Right renal cortex interstitium (tissue), 3 donors: ENCODE measurements at regions not wholly inside any gene's neighbourhood (a gene's known extent, or its start where the extent isn't known, plus 50 kb on each side); places are given as distances from the start of the nearest gene placed in this dataset.
A peak's percentile ranks its signal among the peaks of the same experiment; 100 is the strongest.
"Not testable (repeated sequence)": the region's sequence is repeated elsewhere in the genome, so short reads cannot be mapped to it uniquely, and the experiment has no call there.

Experiments
- DNase-seq, 3 donors: peaks; one replicate each; pipeline ENCODE4 v3.0.0-alpha.2; 2013; ENCODE audit warnings: low read depth in 3 of 3, low spot score in 2 of 3

- DNase-seq, result no peak
Measured at GRCh38 chr11:39462506-39462905, 1996.9 kb downstream of the LRRC4C start.

GRCh38 chr11:39461066-39461465 lies 1998.4 kb downstream of the LRRC4C start:
- no peak for DNase-seq

GRCh38 chr11:39459606-39460005 lies 1999.8 kb downstream of the LRRC4C start:
- no peak for DNase-seq

- DNase-seq, result no peak
Measured at GRCh38 chr11:39458481-39458880, 2001.0 kb downstream of the LRRC4C start.

GRCh38 chr11:39443424-39444022 lies 2015.9 kb downstream of the LRRC4C start:
- DNase-seq, result no peak

- no peak for DNase-seq
Measured at GRCh38 chr11:39442177-39442576, 2017.3 kb downstream of the LRRC4C start.

GRCh38 chr11:39435641-39436040 lies 2023.8 kb downstream of the LRRC4C start:
- no peak for DNase-seq

- DNase-seq, result no peak
Measured at GRCh38 chr11:39434466-39434865, 2025.0 kb downstream of the LRRC4C start.

- DNase-seq, result no peak
Measured at GRCh38 chr11:39432929-39433328, 2026.5 kb downstream of the LRRC4C start.

GRCh38 chr11:39425226-39425625 lies 2034.2 kb downstream of the LRRC4C start:
- DNase-seq, result no peak

GRCh38 chr11:39412117-39412516 lies 2047.3 kb downstream of the LRRC4C start:
- no peak for DNase-seq

- no peak for DNase-seq
Measured at GRCh38 chr11:39385911-39386310, 2073.5 kb downstream of the LRRC4C start.

GRCh38 chr11:39374963-39375698 lies 2084.3 kb downstream of the LRRC4C start:
- peak in 1 of 3 donors; percentile 3 for DNase-seq

- DNase-seq, result no peak
Measured at GRCh38 chr11:39367534-39367933, 2091.9 kb downstream of the LRRC4C start.

- DNase-seq, result no peak
Measured at GRCh38 chr11:39365809-39366436, 2093.5 kb downstream of the LRRC4C start.

GRCh38 chr11:39363571-39363970 lies 2095.9 kb downstream of the LRRC4C start:
- no peak for DNase-seq

- no peak for DNase-seq
Measured at GRCh38 chr11:39361557-39361956, 2097.9 kb downstream of the LRRC4C start.

- DNase-seq, result no peak
Measured at GRCh38 chr11:39345834-39346442, 2113.5 kb downstream of the LRRC4C start.

GRCh38 chr11:39341461-39341860 lies 2118.0 kb downstream of the LRRC4C start:
- no peak for DNase-seq

GRCh38 chr11:39333006-39333405 lies 2126.4 kb downstream of the LRRC4C start:
- DNase-seq, result not testable (repeated sequence)

GRCh38 chr11:39327302-39327701 lies 2132.2 kb downstream of the LRRC4C start:
- DNase-seq, result no peak

GRCh38 chr11:39311888-39312287 lies 2147.6 kb downstream of the LRRC4C start:
- DNase-seq, result not testable (repeated sequence)
